HCT116 (cell line): ENCODE measurements at regions not wholly inside any gene's neighbourhood (a gene's known extent, or its start where the extent isn't known, plus 50 kb on each side); places are given as distances from the start of the nearest gene placed in this dataset.

Source experiments
- ATAC-seq: fragments of 200-7000 bp; cut with Tn5 transposase; 2 replicates; pipeline ENCODE4 v1.9.1; 2020; ENCODE audit warnings: mild to moderate bottlenecking, moderate library complexity
- BruUV-seq: library from RNA; stranded (reverse); fragments of 400-500 nt; replicated peaks from 2 replicates; lab custom pipeline; 2021; lab: Mats Ljungman, UMichigan
- CTCF ChIA-PET: fragments of 300-600 bp; sonication (Branson Sonifier 250); formaldehyde crosslinking; loops from one replicate; lab custom pipeline; 2021; ENCODE audit warnings: antibody characterized with exemption; lab: Charles Lee
- POLR2A ChIA-PET: fragments of 300-600, 350-600 bp; sonication (Branson Sonifier 250); formaldehyde crosslinking; loops from one replicate; lab custom pipeline; 2021; ENCODE audit warnings: antibody characterized with exemption; lab: Charles Lee
- RAD21 ChIA-PET, 2 experiments: fragments of 300-600 bp; sonication (Branson Sonifier 250); formaldehyde crosslinking; loops; one replicate each; lab custom pipeline; 2023; ENCODE audit warnings: low total read pairs in 2 of 2; ENCODE audit not compliant: uncharacterized antibody in 2 of 2, unreplicated experiment in 2 of 2, low non-redundant PET in 1 of 2; lab: Charles Lee
- DNase-seq: peaks from one replicate; pipeline ENCODE4 v3.0.0-alpha.2; 2010; ENCODE audit warnings: low read depth, low spot score
- H2AFZ ChIP-seq: fragments of 200-600 bp; shearing (Covaris generic), sonication (generic); 2 replicates; pipeline ENCODE4 v1.6.1; 2017; ENCODE audit warnings: low read depth, mixed run types, mixed read lengths, antibody characterized with exemption, low read length; ENCODE audit not compliant: poor library complexity, severe bottlenecking
- H3K27ac ChIP-seq: 2 replicates; pipeline ENCODE4 v1.5.1; 2012; ENCODE audit warnings: low read depth, low read length
- H3K27me3 ChIP-seq: fragments of 200-600 bp; sonication (generic); 2 replicates; pipeline ENCODE4 v1.6.1; 2016; ENCODE audit warnings: mixed run types, low read length, mixed read lengths; ENCODE audit not compliant: insufficient read depth
- H3K36me3 ChIP-seq, 2 experiments: fragments of 200-500 bp in 1 of 2; fragments of 200-600 bp in 1 of 2; sonication (Bioruptor generic) in 1 of 2; sonication (generic) in 1 of 2; 2 replicates each; pipeline versions ENCODE4 v1.5.1 to v1.6.1; 2014 to 2016; ENCODE audit warnings: low read length in 2 of 2, inconsistent platforms in 1 of 2, mixed read lengths in 1 of 2, mixed run types in 1 of 2; ENCODE audit not compliant: insufficient read depth in 2 of 2, control insufficient read depth in 1 of 2
- H3K4me1 ChIP-seq, 2 experiments: fragments of 200-600 bp in 1 of 2; sonication (generic) in 1 of 2; 2 replicates each; pipeline versions ENCODE4 v1.5.1 to v1.6.1; 2012 to 2017; ENCODE audit warnings: low read length in 2 of 2, inconsistent platforms in 1 of 2, mild to moderate bottlenecking in 1 of 2, mixed read lengths in 1 of 2, mixed run types in 1 of 2, moderate library complexity in 1 of 2; ENCODE audit not compliant: insufficient read depth in 2 of 2, control insufficient read depth in 1 of 2
- H3K4me2 ChIP-seq: fragments of 200-600 bp; sonication (generic); 2 replicates; pipeline ENCODE4 v1.6.1; 2017; ENCODE audit warnings: mixed run types, low read length, mixed read lengths
- H3K4me3 ChIP-seq, 2 experiments: fragments of 200-600 bp in 1 of 2; sonication (generic) in 1 of 2; replicated peaks in 1 of 2; 2 replicates each; pipeline ENCODE4 v1.5.1; 2011 to 2016; ENCODE audit warnings: low read length in 2 of 2, control low read depth in 1 of 2, low read depth in 1 of 2, mild to moderate bottlenecking in 1 of 2, mixed read lengths in 1 of 2, mixed run types in 1 of 2
- H3K79me2 ChIP-seq: fragments of 200-600 bp; sonication (generic); 2 replicates; pipeline ENCODE4 v1.6.1; 2017; ENCODE audit warnings: mild to moderate bottlenecking, mixed run types, low read length, moderate library complexity, mixed read lengths; ENCODE audit not compliant: insufficient read depth
- H3K9ac ChIP-seq: fragments of 200-600 bp; sonication (generic); 2 replicates; pipeline ENCODE4 v1.6.1; 2016; ENCODE audit warnings: low read length, mixed read lengths
- H3K9me2 ChIP-seq: fragments of 200-600 bp; sonication (generic), shearing (Covaris generic); 2 replicates; pipeline ENCODE4 v1.6.1; 2017; ENCODE audit warnings: mixed run types, mild to moderate bottlenecking, moderate library complexity; ENCODE audit not compliant: insufficient read depth
- H3K9me3 ChIP-seq, 2 experiments: fragments of 200-500 bp in 1 of 2; fragments of 200-600 bp in 1 of 2; sonication (Bioruptor generic) in 1 of 2; sonication (generic) in 1 of 2; 2 replicates each; pipeline ENCODE4 v1.6.1; 2014 to 2017; ENCODE audit warnings: low read length in 2 of 2, mixed read lengths in 2 of 2, inconsistent platforms in 1 of 2, low read depth in 1 of 2, mild to moderate bottlenecking in 1 of 2, mixed run types in 1 of 2, moderate library complexity in 1 of 2; ENCODE audit not compliant: control insufficient read depth in 1 of 2, insufficient read depth in 1 of 2
- H4K20me1 ChIP-seq: fragments of 200-600 bp; sonication (generic), shearing (Covaris generic); 2 replicates; pipeline ENCODE4 v1.6.1; 2017; ENCODE audit warnings: mixed run types, mild to moderate bottlenecking, moderate library complexity; ENCODE audit not compliant: insufficient read depth
- ATF3 ChIP-seq: IDR thresholded peaks from 2 replicates; pipeline ENCODE4 v1.6.1; 2012
- CEBPB ChIP-seq: IDR thresholded peaks from 2 replicates; pipeline ENCODE4 v1.6.1; 2012; ENCODE audit warnings: low read depth
- CTCF ChIP-seq, 3 experiments: fragments of 200-600 bp in 1 of 3; sonication (generic) in 1 of 3; IDR thresholded peaks in 2 of 3; conservative IDR thresholded peaks in 1 of 3; 2 replicates each; pipeline ENCODE4 v1.5.1; 2012 to 2017; ENCODE audit warnings: low read depth in 2 of 3, low read length in 2 of 3, antibody characterized with exemption in 1 of 3, borderline replicate concordance in 1 of 3, control low read depth in 1 of 3, mild to moderate bottlenecking in 1 of 3, mixed read lengths in 1 of 3, mixed run types in 1 of 3, moderate library complexity in 1 of 3; ENCODE audit not compliant: insufficient read depth in 1 of 3
- POLR2AphosphoS5 ChIP-seq: IDR thresholded peaks from 2 replicates; pipeline ENCODE4 v1.6.1; 2011; ENCODE audit warnings: mild to moderate bottlenecking, low read depth, low read length, moderate library complexity
- RAD21 ChIP-seq: IDR thresholded peaks from 2 replicates; pipeline ENCODE4 v1.6.1; 2012; ENCODE audit warnings: low read depth, mild to moderate bottlenecking
- REST ChIP-seq: IDR thresholded peaks from 2 replicates; pipeline ENCODE4 v1.6.1; 2012; ENCODE audit warnings: low read depth
- SIN3A ChIP-seq: IDR thresholded peaks from 2 replicates; pipeline ENCODE4 v1.6.1; 2012; ENCODE audit warnings: low read depth
- SP1 ChIP-seq: IDR thresholded peaks from 2 replicates; pipeline ENCODE4 v1.6.1; 2012; ENCODE audit warnings: low read depth
- ZNF274 ChIP-seq: fragments of 200-500 bp; sonication (Bioruptor generic); IDR thresholded peaks from 2 replicates; pipeline ENCODE4 v1.6.1; 2014; ENCODE audit warnings: mild to moderate bottlenecking, low read depth, low read length, inconsistent platforms
- intact Hi-C: fragments of 100-400 bp; cut with micrococcal nuclease; formaldehyde crosslinking; loops from 2 replicates; pipeline ENCODE4 v1.10.0; 2022
- TF ChIP-seq, protein P1 (sequence below): IDR thresholded peaks from 2 replicates; pipeline ENCODE4 v1.6.1; 2012

- no peaks in the 10 kb centered on the region for H3K9me3 ChIP-seq
- H3K4me3 ChIP-seq: no peak overlapping the region
- TF ChIP-seq CEBPB (no peak), ZNF274 (no peak), SIN3A (no peak), REST (no peak), SP1 (no peak), CTCF (IDR thresholded peaks at IDR 0.05 in 2 of 3, conservative IDR thresholded peaks at IDR 0.05 in 1 of 3; ENCODE audit: borderline replicate concordance in 1 of 3, insufficient read depth in 1 of 3, low read depth in 2 of 3, low read length in 2 of 3) (no peak), RAD21 (no peak), ATF3 (no peak), POLR2AphosphoS5 (no peak)
- TF ChIP-seq, protein P1, sequence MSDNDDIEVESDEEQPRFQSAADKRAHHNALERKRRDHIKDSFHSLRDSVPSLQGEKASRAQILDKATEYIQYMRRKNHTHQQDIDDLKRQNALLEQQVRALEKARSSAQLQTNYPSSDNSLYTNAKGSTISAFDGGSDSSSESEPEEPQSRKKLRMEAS: no peak
- TF ChIP-seq, all 23 proteins: peak for 0
- no peaks in the 10 kb centered on the region for H4K20me1 ChIP-seq
- H3K27ac ChIP-seq: no peak overlapping the region
- BruUV-seq: no TSS peak
- no peak for DNase-seq
- H3K27me3 ChIP-seq: no peaks in the 10 kb centered on the region
- POLR2A ChIA-PET: no interaction called here
- H3K79me2 ChIP-seq: no peaks in the 10 kb centered on the region
- no peaks in the 10 kb centered on the region for H3K36me3 ChIP-seq
- H3K4me2 ChIP-seq: no peak overlapping the region
- CTCF ChIA-PET: no interaction called here
- no peak overlapping the region for H3K9ac ChIP-seq
- intact Hi-C loops: no loop called here
- RAD21 ChIA-PET: no interaction called here
- no peak for ATAC-seq
- no peak overlapping the region for H2AFZ ChIP-seq
- no peaks in the 10 kb centered on the region for H3K9me2 ChIP-seq
- H3K4me1 ChIP-seq: no peaks in the 10 kb centered on the region
Observed at GRCh38 chr20:52049001-52049731, 142.4 kb downstream of the ZFP64 start.
